Left kidney (tissue), 1 donor: ENCODE measurements at regions not wholly inside any gene's neighbourhood (a gene's known extent, or its start where the extent isn't known, plus 50 kb on each side); places are given as distances from the start of the nearest gene placed in this dataset.

Source experiments
- DNase-seq: peaks from one replicate; pipeline ENCODE4 v3.0.0-alpha.2; 2013

DNA sequence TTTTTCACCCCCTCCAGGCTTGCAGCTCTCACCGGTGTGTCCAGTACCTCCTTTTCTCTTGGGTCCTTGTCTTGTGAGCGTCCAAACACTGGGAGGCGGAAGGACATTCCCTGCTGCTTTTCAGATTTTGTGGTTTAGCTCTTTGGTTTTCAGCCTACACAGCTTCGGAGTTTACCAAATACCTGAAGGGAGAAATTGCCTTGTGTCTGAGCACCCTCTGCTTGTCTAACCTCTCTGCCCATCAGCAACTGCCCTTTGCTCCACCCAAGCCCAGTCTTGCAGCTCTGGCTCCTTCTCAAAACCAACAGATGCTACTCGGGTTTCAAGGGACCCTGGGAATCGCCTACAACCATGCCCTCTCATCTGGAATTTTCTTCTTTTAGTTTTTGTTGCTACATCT lies 519.1 kb upstream of the IGFBP3 start:
- DNase-seq, result no peak

DNA sequence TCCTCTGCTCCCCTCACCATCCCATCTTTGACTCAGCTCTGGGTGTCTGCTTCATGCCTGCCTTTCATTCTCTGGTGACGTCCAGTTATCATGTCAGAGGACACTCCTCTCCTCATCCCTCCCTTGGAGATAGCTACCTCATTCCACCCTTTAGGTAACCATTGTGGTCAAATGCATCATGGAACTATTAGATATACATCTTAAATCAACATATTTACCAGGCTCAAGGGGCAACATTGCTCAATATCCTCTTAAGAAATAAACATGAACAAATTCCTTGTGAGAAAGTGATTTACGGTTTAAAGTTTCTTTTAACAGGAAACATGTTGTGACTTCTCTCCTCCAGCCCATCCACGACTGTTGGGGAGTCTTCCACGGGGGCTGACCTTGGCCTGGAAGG lies 511.6 kb upstream of the IGFBP3 start:
- no peak for DNase-seq

DNA sequence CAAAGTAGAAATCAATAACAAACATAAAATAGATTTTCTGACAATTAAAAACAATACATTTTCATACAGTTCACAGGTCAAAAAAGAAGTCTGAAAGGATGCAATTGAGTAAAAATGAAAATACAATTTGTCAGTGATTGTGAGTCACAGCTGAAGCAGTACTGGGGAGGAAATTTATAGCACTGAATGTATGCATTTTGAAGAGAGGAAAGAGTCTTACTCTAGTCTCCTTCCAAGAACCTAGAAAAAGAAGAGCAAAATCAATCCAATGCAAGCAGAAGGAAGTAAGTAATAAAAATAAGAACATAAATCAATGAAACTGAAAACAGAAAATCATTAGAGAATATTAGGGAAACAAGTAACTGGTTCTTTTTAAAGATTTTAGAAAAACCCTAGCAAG lies 507.2 kb upstream of the IGFBP3 start:
- no peak for DNase-seq

DNA sequence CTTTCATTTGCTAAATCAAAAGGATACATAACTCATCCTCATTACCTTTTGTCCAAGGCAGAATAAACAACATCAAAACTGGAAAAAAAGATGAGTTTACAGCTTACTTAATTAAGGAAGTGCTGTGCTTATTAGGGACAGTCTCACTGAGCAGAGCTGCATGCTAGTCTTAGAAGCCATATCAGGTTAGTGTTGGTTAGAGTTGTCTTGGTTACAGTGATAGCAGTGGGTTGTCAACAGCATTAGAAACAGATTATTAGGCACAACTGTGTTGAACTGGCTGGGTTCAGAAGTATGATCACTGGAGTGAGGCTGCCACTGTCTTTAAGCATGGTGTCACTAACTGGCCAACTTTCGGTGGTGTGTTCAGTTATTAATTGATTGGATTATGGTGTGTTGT lies 503.9 kb upstream of the IGFBP3 start:
- DNase-seq, result peak; percentile 26

DNA sequence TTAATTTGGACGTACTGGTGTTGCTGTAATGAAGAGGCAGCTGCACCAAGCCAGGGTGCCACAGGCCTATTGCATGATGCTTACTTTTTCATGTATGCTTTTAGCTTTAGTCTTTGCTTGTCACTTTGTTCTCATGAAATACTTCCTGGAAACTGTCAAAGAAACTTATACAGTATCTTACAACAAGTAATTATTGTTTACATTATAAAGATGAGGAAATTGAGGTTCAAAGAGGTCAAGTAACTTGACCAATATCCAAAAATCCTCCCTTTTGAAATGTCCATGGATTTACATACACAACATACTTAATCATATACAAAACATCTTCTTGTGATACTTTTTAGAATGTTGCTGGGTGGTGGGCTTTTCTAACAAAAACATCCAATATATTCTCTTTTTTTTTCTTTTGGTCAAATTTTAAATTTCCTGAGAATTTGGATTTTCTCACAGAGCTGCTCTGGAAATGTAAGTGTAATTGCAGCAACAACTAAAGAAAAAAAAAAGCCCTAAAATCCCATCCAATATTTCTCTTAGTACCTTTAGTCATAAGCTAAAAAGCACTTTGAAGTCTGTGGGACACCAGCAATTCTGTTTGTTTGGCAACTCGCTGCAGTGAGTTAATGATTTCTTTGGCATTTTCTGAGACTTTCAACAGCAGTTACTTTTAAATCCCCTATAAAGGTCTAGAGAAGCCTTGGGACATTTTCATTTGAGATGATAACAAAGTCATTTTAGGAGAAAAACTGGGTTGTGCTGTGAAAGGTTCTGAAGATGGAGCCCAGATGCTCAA lies 500.6 kb upstream of the IGFBP3 start:
- DNase-seq, result no peak

DNA sequence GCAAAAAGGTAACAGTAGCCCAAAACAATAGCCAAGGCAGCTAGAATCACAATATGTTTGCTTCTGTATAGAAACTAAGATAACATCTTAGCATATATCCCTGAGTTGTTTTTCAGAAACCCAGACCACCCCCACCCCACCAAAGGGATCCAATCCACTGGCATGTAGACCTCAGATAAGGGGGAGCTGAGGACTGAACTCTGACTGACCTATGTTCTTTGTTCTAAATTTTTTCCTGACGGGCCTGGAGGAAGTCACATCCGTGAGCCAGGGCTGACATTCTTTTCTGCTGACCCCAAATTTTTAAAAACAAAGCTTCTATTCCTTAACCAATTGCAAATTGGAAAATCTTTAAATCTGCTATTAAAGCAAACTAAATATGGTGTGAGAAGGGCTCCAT lies 493.9 kb upstream of the IGFBP3 start:
- DNase-seq, result no peak

DNA sequence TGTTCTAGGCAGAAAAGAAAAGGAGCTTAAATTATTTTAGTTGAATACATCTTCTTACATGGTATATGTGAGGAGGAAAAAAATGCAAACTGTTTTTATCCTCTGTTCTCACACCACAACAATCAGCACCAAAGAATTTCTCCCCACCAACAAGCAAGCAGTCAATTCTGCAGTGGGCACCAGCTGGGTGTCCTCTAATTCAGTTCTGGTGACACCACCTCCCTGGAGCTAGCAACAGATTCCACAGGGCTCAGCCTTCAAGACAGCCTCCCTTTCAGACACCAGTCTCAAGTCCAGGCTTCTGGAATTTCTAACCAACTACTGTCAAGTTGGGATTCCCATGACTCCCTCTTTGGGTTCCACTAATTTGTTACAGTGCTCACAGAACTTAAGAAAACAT lies 490.2 kb upstream of the IGFBP3 start:
- no peak for DNase-seq

DNA sequence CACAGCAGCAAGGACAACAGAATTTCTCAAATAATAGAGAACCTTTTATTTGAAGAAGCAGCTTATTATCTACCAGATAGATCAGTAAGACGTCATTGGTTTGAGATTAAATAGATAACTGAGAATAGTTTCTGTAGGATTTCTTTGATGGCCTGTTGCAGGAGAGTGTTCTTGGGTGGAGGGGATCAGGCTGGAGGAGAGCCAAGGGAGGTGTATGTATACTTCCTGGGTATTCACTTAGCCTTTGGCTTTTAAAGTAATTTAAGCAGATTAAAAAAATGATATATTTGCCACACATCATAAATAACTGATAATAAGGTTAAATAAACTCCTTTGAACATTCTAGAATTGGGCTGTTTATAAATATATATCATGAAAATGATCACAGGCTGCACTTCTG lies 486.1 kb upstream of the IGFBP3 start:
- DNase-seq, result no peak

DNA sequence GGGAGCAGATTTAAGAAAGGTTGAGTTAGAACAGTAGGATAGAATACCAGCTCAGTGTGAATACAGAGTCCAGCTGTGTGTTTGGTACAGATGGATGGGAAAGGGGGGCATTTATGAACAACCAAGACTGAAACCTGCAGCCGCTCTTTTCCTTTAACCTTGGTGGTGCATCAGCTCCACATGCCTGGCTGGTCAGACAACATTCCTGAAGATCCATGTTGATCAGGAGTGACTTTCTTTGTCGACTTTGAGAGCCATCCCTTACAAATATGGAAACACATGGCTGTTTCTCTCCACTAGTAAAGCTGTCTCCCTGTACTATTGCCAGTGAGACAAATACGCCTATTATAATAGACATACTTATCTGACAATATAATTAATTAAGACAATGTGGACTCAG lies 476.5 kb upstream of the IGFBP3 start:
- no peak for DNase-seq

DNA sequence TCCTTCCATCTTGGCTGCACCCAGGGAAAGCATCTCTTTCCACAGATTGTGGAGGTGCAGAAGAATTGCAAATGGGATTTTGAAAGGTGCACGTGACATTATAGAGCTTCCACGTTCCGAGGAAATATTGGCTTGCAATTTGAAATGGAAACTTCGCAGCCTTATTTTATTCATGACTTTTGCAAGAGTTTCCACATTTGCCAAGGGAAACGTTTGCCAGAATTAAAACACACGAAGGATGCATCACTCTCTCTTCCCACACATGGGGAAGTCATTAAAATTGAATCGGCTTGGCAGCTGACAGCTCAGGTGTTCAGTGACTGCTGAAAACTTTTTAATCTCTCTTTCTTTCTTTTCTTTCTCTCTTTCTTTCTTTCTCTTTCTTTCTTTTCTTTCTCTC lies 475.4 kb upstream of the IGFBP3 start:
- DNase-seq, result no peak

DNA sequence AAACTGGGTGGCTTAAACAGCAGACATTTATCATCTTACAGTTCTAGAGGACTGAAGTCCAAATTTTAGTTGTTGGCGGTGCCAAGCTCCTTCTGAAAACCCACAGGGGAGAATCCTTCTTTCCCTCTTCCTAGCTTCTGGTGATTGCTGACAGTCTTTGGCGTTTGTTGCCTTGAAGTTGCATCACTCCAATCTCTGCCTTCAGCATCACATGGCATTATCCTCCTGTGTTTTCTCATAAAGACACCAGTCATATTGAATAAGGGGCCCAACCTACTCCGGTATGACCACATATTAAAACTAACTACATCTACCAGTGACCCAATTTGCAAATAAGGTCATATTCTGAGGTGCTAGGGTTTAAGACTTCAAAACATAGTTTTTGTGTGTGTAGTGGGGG lies 472.1 kb upstream of the IGFBP3 start:
- no peak for DNase-seq

DNA sequence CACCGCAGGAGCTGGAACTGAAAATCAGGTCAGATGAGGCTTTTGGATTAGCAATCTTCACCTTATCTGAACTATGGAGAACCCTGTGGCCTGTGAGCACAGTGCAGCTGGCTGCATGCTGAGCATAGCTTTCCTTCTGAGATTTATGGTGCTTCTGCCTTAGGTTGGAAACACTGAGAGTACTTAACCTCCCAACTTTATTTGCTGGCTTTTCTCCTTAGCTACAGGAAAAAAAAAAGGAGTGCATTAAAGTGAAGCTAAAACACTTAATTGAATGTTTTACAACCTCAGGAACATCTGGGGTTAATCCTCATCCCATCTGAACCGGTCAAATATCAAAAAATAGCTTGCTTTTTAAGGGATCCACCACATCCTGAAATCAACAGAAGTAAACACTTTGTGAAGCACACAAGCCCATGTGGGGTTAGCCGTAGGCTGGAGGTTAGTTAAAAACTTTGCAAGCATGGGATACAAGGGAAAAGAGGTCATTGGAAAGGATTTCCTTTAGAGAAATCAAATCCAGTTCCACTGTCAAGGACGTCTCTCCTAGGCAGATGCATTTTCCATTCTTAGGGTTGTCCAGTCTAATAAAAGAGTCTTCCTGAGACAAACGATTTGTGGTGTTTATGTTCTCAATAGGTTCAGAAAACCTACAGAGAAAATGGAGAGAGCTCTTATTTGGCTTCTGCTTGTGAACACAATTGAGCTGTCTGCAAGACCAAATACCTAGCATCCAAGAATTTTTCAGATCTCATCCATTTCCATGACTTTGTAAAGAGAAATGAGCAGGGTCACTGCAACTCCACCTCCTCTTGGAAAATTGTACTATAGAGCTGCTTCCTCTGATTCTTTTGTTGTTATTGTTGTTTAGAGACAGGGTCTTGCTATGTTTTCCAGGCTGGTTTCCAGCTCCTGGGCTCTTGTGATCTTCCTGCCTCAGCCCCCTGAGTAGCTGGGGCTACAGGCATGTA lies 470.4 kb upstream of the IGFBP3 start:
- DNase-seq, result peak; percentile 62

DNA sequence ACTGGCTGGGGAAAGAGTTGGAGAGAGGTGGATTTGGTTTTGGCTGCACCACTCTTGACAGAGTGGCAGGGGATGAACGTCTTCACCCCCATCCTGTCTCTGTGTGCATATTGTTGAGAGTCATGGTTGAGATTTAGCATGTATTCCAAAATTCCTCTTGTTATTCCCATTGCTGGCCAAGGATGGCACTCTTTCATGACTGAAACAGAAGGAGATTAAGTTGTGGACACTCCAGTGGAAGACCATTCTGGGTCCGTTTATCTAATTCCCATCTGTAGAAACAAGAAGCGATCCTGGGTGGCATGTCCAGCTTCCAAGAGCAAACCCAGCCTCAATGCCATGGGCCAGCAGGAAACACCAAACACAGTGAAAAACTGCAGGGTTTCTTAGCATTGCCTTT lies 469.0 kb upstream of the IGFBP3 start:
- DNase-seq, result no peak

DNA sequence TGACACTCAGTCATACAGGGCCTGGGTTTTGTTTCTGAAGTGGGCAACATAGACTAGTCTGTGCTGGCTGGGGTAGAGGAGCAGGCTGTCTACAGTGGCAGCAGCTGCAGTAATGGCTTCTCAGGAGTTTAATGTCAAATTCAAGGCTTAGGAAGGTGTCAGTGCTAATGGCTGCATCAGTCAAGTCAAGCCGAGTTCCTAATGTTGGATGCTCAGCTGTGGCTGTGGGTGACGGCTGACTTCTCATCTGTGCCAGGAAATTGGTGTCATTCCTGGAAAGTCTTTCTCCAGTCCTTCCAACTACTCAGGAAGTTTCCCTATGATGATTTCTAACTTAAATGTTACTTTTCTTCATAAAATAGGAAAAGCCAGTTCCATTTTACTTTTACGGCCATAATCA lies 468.1 kb upstream of the IGFBP3 start:
- no peak for DNase-seq

DNA sequence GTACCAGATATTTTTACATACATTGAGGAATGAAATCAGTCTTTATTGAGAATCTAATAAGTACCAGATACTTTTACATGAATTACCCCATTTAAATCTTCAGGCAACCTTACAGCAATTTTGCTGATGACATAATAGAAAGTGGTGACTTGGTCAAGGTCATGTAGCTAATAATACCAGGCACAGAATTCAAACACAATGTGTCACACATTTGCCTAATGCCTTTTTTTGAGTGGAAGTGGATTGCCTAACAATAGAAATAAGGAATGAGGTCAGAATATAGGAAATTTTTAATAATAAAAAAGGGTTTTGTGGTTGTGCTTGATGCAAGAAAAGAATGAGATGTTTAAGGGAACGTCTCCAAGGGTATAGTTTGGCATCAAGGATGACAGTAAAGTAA lies 466.6 kb upstream of the IGFBP3 start:
- no peak for DNase-seq

DNA sequence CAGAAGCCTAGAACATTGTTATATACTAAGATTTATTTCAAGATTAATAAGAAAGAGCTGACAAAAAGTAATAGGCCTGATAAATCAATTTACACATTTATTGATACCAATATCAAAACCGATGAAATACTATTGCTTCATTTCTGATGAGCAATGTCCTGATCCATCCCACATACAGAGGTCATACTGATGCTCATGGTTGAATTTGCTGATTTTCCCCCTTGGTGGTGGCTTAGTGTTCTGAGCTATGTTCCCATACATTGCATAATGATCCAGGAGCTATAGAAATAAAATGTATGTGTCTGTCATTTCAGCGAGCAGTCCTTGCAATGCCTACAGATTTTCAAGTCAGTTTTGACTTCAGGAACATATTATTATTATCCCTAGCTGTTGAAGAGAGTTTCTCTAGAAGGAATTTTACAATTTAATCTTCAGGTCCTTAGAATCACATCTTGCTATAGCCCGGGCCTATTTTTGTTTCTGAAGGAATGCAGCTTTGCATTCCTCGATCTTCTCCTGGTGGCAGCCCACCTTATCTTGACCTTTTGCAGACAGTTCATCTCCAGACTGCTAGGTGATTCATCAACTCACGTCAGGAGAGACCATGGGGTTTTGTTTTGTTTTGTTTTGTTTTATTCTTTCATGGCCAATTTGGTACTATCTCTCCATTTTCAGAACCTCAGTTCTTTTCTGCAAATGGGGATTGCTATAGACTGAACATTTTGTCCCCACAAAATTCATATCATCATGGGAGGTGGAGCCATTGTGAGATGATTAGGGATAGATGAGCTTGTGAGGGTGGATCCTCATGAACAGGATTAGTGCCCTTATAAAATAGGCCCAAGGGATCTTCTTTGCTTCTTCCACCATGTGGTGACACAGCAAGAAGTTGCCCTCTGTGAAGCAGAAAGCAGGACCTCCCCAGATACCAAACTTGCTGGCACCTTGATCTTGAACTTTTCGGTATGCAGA lies 465.6 kb upstream of the IGFBP3 start:
- no peak for DNase-seq

DNA sequence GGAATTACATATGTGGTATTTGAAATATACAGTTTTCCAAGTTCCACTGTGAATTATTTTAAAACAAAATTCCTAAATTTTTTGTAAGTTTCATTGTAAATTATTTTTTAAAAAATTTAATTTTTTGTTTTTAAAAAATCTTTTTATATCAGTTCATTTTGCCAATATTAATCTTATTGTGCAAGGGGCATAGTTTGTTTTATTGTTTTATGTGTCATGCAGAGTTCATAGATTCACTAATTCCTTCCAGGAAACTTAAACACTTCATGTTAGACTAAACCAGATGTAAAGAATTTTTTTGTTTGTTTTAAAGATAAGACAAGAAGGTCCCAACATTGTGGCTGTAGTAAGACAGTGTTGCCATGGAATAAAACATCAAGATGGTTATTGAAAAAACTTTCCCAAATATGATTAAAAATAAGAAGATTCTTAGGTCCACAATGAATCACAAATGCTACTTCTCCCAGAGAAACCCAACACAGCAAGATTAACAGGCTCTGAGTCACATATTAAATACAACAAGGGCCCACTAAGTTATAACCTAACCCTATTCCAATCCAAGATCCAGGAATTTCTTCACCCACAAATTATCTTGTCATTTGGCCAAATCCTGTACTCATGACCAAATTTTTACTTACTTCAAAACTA lies 464.7 kb upstream of the IGFBP3 start:
- no peak for DNase-seq

DNA sequence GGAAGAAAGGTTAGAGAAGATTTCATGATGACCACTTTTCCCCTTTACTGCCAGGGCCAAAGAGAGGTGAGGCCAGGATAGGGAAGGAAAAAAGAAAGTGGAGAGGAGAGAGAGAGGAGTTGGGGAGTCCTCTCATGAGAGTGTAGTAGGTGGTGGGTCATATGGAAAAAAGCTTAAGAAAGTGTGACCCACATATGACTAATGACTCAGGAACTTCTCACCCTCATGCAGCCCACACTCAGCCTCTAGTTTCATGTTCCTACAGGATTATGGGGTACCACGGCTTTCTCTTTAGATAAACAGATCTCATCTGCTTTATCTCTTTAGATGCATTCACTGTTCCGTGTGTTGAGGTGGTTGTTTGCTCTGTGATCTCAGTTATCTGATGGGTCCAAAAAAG lies 462.5 kb upstream of the IGFBP3 start:
- no peak for DNase-seq

DNA sequence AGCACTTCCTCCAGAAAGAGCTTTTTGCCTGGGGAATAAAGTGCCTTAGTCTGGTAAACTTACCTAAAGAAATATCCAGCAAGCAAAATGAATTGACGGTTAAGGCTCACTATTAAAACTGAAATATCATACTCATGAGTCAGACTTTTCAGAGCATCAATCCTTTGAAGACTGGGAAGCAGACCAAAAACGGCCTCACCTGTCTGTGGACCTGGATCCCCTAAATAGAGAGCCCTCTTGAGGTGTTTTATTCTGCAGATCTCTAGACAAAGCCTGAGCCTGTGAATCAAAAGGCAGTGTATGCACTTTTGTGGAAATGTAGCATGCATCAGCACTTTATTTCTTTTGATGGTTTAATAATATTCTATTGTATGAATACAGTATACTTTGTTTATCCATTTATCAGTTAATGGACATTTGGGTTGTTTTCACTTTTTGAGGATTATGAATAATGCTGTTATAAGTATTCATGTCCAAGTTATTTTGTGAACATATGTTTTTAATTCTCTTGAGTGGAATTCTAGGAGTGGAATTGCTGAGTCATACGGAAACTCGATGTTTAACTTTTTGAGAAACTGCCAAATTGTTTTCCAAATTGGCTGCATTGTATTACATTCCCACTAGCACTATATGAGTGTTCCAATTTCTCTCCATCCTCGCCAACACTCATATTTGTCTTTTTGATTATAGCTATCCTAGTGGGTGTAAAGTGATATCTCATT lies 449.0 kb upstream of the IGFBP3 start:
- DNase-seq, result no peak

DNA sequence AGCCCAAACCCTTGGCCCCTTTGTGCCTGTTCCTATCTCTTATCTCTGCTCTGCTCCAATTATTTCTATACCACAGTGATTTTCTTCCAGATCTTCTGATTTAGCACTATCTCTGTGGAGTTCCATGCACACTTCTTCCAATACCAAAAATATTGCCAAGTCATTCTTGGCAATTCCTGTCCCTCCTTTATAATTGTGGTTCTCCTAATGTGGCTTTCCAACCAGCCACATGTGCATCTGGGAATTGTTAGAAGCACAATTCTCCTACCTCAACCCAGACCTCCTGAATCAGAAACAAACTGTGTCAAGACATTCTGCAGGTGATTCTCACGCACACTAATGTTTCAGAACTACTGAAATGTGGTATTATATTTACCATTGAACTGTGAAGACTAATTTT lies 447.8 kb upstream of the IGFBP3 start:
- DNase-seq, result no peak

DNA sequence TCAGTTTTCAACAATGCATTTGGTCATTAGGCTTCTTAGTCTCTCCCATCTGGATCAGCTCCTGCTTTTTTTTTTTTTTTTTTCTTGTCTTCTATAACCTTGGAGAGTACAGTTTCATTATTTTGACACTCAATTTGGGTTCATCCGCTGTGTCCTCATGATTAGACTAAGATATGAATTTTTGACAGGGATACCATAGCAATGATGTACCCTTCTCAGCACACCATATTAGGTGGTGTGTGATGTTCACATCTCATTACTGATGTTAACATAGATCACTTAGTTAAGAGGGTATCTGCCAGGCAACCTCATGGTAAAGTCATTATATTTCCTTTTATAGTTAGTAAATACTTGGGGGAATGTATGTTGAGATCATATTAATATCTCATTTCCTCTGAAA lies 445.5 kb upstream of the IGFBP3 start:
- DNase-seq, result no peak
